ENCODE measurements at regions not wholly inside any gene's neighbourhood (a gene's known extent, or its start where the extent isn't known, plus 50 kb on each side); places are given as distances from the start of the nearest gene placed in this dataset.

DNA sequence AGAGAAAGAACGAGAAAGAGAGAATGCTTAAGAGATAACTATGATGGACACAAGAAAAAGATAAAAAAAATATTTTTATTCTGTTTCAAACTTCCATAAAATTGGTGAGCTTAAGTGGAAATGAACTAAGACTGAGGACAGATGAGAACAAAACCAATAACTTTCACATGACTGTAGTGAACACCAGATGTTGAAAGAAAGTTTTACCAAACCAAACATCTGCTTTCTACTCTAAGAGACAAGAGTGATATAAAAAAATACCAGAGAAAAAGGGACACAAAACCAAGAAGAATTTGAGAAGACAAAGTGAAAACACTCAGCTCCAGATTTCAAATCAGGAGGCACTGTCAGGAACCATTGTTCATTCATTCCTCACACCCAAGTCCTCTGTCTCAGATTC, 147.9 kb downstream of the IMPG2 start:
- DNase-seq (ENCODE audit: low read depth in 2 of 2): no peak

DNA sequence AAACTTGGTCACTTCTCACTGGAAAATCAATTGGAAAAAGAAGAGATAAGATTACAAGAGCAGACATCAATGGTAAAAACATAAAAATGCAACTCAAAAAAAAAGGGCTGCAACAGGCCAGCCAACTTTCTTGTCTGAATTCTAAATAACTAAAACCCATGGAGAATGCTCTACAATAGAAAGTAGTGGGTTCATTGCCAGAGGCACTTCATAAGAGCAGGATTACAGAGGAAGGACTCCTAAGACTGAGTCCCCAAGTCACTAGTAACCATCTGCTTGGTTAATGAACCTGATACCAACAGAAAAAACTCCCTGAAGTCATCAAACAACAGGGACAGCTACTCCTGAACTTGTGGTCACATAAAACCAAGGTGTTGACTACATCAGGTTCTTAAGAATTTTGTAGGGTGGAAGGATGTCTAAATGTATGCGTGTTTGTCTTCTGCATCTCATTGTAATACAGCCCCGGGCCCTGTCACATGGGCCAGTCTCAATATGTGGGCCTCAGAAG, 148.6 kb downstream of the IMPG2 start:
- no peak for DNase-seq (ENCODE audit: low read depth in 2 of 2)

GRCh38 chr3:101170806-101171558, 149.4 kb downstream of the IMPG2 start:
- DNase-seq (ENCODE audit: low read depth in 2 of 2): no peak

- DNase-seq (ENCODE audit: low read depth in 2 of 2): no peak
Observed at GRCh38 chr3:101170062-101170771, 150.2 kb downstream of the IMPG2 start.

- no peak for DNase-seq (ENCODE audit: low read depth in 2 of 2)
Observed at GRCh38 chr3:101169516-101169915, 150.9 kb downstream of the IMPG2 start.

DNA sequence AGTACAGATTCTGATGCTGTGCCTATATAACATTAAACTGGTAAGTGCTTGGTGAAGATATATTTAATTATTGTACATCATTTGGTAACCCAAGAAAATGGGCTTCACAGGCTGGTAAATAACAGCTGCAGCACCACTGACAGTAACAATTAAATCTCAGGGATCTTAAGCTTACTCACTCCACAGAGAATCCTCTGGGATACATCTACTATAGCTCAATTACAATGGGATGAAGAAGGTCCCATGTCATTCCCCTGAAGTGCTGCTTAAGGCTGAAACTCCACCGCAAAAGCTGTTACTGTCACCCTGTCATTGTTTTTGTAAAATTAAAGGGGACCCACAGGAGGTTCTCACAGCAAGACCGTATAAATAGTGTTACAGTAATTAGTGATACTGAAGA, 153.0 kb downstream of the IMPG2 start:
- no peak for DNase-seq (ENCODE audit: low read depth in 2 of 2)

- no peak for DNase-seq (ENCODE audit: low read depth in 2 of 2)
Observed at GRCh38 chr3:101166150-101166549, 154.2 kb downstream of the IMPG2 start.

GRCh38 chr3:101163554-101163953, 156.8 kb downstream of the IMPG2 start:
- no peak for DNase-seq (ENCODE audit: low read depth in 2 of 2)

DNA sequence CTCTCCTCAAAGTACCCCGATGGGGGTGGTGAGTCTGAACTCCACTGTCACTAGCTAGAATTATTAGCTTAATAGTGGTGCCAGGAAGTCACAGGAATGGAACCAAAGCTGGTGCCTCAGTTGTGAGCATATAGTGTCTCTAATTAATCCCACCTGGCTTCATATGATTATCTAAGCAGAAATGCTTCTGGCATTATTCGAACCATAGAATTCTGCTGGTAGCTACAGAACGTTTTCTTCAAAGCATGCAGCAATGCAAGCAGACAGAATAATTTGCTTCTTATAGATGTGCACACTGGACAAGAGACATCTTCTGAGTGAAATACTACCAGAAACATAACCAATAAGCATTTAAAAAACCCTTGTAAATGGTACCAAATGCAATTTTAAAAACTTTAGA, 160.9 kb downstream of the IMPG2 start:
- no peak for DNase-seq (ENCODE audit: low read depth in 2 of 2)

- no peak for DNase-seq (ENCODE audit: low read depth in 2 of 2)
Observed at GRCh38 chr3:101158374-101158773, 162.0 kb downstream of the IMPG2 start.

- no peak for DNase-seq (ENCODE audit: low read depth in 2 of 2)
Observed at GRCh38 chr3:101156787-101157345, 163.5 kb downstream of the IMPG2 start.

DNA sequence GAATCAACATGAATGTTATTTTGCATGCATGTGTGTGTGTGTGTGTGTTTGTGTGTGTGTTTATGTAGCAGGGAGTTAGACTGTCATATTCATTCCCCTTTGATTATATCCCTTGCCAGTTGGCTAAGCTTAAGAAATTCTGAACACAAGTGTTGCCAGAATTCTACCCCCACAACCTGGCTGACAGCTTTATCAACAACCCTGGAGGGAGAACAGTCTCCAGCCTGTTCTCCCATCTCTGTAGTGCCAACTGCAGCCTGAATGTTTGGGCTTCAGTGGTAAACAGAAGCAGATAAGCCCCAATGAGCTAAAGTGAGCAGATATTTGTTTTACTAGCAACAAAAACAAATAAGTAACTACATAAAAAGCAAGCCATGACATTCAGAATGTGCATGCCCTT, 162.6 kb upstream of the ABI3BP start:
- DNase-seq (ENCODE audit: low read depth in 2 of 2): no peak

- no peak for DNase-seq (ENCODE audit: low read depth in 2 of 2)
Observed at GRCh38 chr3:101154401-101154800, 161.2 kb upstream of the ABI3BP start.

DNA sequence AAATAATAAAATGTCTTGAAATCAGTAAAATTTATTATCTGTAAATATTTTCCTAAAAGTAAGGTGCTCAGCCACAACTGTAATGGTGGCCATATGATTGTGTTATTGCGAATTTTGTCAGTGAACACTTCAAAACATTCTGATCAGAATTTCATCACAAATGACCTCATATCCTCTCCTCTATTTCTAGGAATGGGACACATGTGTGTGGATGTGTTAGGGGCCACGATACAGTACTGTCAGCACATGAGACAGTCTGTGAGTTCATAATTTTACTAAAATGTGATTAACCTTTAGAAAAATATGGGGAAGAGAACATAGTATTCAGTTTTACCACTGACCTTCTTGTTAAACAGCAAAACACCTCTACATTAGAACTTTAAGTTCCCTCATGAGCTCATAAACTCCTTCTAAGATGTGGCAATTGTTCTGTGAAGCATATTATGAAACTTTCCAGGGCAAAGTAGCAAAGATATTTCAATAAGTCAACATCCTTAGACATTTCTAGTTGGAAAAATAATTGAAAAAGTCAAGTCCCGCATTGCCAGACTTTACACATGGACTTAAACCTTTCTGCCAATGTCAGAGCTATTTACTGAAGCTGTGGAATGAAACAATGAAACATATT, 158.2 kb upstream of the ABI3BP start:
- DNase-seq (ENCODE audit: low read depth in 2 of 2): no peak

DNA sequence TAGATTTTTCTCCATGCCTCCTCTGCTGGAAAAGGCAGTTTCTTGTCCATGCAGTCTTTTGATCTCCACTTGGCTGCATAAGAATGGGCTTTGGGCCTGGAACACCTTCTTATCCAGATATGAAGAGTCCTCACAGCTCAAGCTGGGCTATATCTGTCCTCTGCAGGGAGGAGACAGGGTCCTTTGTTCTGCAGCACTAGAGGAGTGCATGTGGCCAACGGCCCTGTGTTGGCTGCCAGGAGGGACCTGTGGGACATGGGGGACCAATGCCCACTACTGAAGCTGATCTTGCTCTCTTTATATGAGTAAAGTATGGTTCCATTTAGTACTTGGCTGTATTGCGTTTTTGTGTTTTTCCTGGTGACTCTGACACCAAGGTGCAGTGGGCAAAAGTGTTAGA, 157.3 kb upstream of the ABI3BP start:
- no peak for DNase-seq (ENCODE audit: low read depth in 2 of 2)

GRCh38 chr3:101149707-101150106, 156.5 kb upstream of the ABI3BP start:
- no peak for DNase-seq (ENCODE audit: low read depth in 2 of 2)

DNA sequence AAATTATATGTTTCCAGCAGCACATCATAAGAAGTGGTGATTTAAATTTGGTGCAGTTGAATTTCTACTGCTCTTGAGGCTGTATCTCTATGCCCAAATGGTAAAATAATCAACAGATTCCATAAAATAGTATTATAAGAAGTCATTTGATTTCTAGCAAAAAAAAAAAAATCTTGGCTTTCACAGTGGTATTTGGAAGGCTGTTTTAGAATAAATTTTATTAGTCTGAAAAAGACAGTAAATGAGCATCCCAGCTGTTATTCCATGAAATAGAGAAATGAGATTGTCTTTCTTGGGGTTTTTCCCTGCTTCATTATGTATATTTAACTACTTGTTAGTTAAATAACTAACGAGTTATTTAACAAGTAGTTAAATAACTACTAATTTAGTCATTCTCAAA, 156.0 kb upstream of the ABI3BP start:
- no peak for DNase-seq (ENCODE audit: low read depth in 2 of 2)

DNA sequence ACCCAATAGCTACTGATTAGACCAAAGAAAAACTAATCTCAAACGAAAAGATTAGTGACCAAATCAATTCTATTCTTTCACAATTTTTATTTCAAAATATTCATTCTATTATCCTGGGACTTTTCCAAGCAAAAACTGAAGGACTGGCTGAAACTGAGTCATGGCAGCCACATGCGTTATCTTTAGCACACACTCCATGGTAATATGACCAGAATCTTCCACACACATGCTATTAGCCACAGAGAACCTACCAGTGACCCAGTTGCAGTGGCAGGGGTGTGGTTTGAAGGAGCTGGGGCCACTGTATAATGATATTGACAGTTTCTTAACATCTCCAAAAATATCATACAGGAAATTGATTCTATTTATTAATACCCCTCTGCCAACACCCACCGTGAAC, 154.8 kb upstream of the ABI3BP start:
- DNase-seq (ENCODE audit: low read depth in 2 of 2): no peak

DNA sequence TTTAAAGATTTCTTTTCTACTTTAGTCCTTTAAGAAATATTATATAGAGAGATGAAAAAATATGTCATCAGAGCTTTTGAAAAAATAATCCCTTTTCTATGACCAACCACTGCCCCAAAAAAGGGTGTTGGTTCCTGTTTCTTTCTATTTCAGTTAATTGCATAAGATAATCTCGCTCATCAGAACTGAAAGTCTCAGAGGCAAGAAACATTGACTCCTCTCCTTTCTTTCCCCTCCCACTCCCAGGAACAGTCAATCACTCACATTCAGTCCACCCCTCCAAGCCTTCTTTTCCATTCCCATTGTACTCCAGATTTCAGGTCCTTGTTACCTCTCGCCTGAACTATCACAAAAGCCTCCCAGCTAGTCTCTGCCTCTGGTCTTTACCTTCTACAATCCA, 153.7 kb upstream of the ABI3BP start:
- no peak for DNase-seq (ENCODE audit: low read depth in 2 of 2)

DNA sequence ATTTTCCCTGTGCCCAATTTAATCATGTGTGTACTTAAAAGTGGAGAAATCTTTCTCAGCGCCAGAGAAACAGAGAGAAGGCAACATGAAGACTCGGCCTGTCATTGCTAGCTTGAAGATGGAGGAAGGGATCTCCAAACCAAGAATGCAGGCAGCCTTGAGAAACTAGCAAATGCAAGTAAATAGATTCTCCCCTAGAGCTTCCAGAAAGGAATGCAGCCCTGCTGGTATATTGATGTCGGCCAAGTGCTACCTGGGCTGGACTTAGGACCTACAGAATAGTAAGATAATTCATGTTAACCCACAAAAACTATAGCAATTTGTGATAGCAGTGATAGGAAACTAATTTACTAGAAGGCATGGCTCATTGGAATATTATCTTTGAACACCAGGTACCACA, 150.9 kb upstream of the ABI3BP start:
- DNase-seq (ENCODE audit: low read depth in 2 of 2): no peak

- no peak for DNase-seq (ENCODE audit: low read depth in 2 of 2)
Observed at GRCh38 chr3:101143012-101143411, 149.8 kb upstream of the ABI3BP start.

DNA sequence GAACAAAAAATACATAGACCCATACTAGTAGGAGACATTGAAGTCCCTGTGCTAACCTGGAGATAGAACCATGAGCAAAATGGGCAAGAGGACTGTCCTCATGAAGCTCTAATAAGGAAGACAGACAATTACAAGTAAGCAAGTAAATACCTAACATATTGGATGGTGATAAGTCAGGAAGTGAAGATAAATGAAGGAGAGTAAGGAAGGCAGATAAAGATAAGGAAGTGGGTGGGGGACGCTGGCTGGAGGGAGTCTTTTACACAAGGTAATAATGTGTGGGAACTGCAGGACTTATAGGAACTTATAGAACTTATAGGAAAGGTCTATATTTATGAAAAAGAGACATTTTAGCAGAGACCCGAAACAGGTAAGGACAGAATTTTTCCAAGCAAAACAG, 148.9 kb upstream of the ABI3BP start:
- no peak for DNase-seq (ENCODE audit: low read depth in 2 of 2)

GRCh38 chr3:101141135-101141534, 147.9 kb upstream of the ABI3BP start:
- no peak for DNase-seq (ENCODE audit: low read depth in 2 of 2)

Measured in stimulated activated CD4-positive, alpha-beta T cell treated with anti-CD3 and anti-CD28 coated beads, Interleukin-1b, Interleukin-23, amount 100 ng/mL, for 4 hours (primary cell).